ENCODE measurements at regions not wholly inside any gene's neighbourhood (a gene's known extent, or its start where the extent isn't known, plus 50 kb on each side); places are given as distances from the start of the nearest gene placed in this dataset.

- Histone ChIP-seq H3K9me3 (no peaks in the 10 kb centered on the region), H3K36me3 (ENCODE audit: low read depth) (no peaks in the 10 kb centered on the region), H3K4me1 (ENCODE audit: low read depth) (no peaks in the 10 kb centered on the region), H3K4me3 (no peak overlapping the region)
- DNase-seq (no peak), ATAC-seq (no peak)
- TF ChIP-seq CTCF (IDR thresholded peaks at IDR 0.05) = no peak
- intact Hi-C loops (cut with DNase I, micrococcal nuclease) = no loop called here
Measured at GRCh38 chr13:105069106-105069505, 1466.4 kb downstream of the EFNB2 start.

GRCh38 chr13:105063676-105064075 lies 1471.8 kb downstream of the EFNB2 start:
- TF ChIP-seq CTCF (IDR thresholded peaks at IDR 0.05) = no peak
- ATAC-seq = no peak
- no peaks in the 10 kb centered on the region for H3K4me1 ChIP-seq (ENCODE audit: low read depth)
- H3K9me3 ChIP-seq = no peaks in the 10 kb centered on the region
- no peaks in the 10 kb centered on the region for H3K36me3 ChIP-seq (ENCODE audit: low read depth)
- H3K4me3 ChIP-seq = no peak overlapping the region
- no peak for DNase-seq
- intact Hi-C loops (cut with DNase I, micrococcal nuclease) = no loop called here

- no peaks in the 10 kb centered on the region for H3K36me3 ChIP-seq (ENCODE audit: low read depth)
- intact Hi-C loops (cut with DNase I, micrococcal nuclease) = no loop called here
- TF ChIP-seq CTCF (IDR thresholded peaks at IDR 0.05) = no peak
- no peak overlapping the region for H3K4me3 ChIP-seq
- DNase-seq (no peak), ATAC-seq (no peak)
- H3K9me3 ChIP-seq = no peaks in the 10 kb centered on the region
- no peaks in the 10 kb centered on the region for H3K4me1 ChIP-seq (ENCODE audit: low read depth)
Measured at GRCh38 chr13:105059786-105060185, 1475.7 kb downstream of the EFNB2 start.

GRCh38 chr13:105058517-105058916 lies 1476.9 kb downstream of the EFNB2 start:
- Histone ChIP-seq H3K4me1 (ENCODE audit: low read depth) (no peaks in the 10 kb centered on the region), H3K4me3 (no peak overlapping the region), H3K9me3 (no peaks in the 10 kb centered on the region), H3K36me3 (ENCODE audit: low read depth) (no peaks in the 10 kb centered on the region)
- DNase-seq = no peak
- ATAC-seq = no peak
- no peak for TF ChIP-seq CTCF (IDR thresholded peaks at IDR 0.05)
- intact Hi-C loops (cut with DNase I, micrococcal nuclease) = no loop called here

GRCh38 chr13:105052711-105053110 lies 1482.8 kb downstream of the EFNB2 start:
- H3K9me3 ChIP-seq = no peaks in the 10 kb centered on the region
- no peak for TF ChIP-seq CTCF (IDR thresholded peaks at IDR 0.05)
- no peak for ATAC-seq
- intact Hi-C loops (cut with DNase I, micrococcal nuclease) = no loop called here
- DNase-seq = no peak
- H3K4me1 ChIP-seq (ENCODE audit: low read depth) = no peaks in the 10 kb centered on the region
- H3K4me3 ChIP-seq = no peak overlapping the region
- no peaks in the 10 kb centered on the region for H3K36me3 ChIP-seq (ENCODE audit: low read depth)

- Histone ChIP-seq H3K4me1 (ENCODE audit: low read depth) (no peaks in the 10 kb centered on the region), H3K9me3 (no peaks in the 10 kb centered on the region), H3K4me3 (no peak overlapping the region), H3K36me3 (ENCODE audit: low read depth) (no peaks in the 10 kb centered on the region)
- DNase-seq (no peak), ATAC-seq (no peak)
- no peak for TF ChIP-seq CTCF (IDR thresholded peaks at IDR 0.05)
- intact Hi-C loops (cut with DNase I, micrococcal nuclease) = no loop called here
Measured at GRCh38 chr13:105050686-105051085, 1484.8 kb downstream of the EFNB2 start.
